GM12875 (cell line): ENCODE measurements at regions not wholly inside any gene's neighbourhood (a gene's known extent, or its start where the extent isn't known, plus 50 kb on each side); places are given as distances from the start of the nearest gene placed in this dataset.

Experiments
- H3K4me3 ChIP-seq: one replicate; pipeline ENCODE4 v1.5.1; 2011; ENCODE audit warnings: low read depth, low read length, control low read depth
- CTCF ChIP-seq: IDR thresholded peaks from 2 replicates; pipeline ENCODE4 v1.5.1; 2011; ENCODE audit warnings: low read depth, mild to moderate bottlenecking, control low read depth, inconsistent platforms, low read length, moderate library complexity, borderline replicate concordance; ENCODE audit not compliant: insufficient read depth

- no peak overlapping the region for H3K4me3 ChIP-seq
- TF ChIP-seq CTCF: no peak
Measured at GRCh38 chr9:1386420-1386819, 336.3 kb downstream of the DMRT2 start.

- H3K4me3 ChIP-seq: no peak overlapping the region
- TF ChIP-seq CTCF: no peak
Measured at GRCh38 chr9:1388216-1388615, 338.1 kb downstream of the DMRT2 start.

- no peak overlapping the region for H3K4me3 ChIP-seq
- no peak for TF ChIP-seq CTCF
Measured at GRCh38 chr9:1400983-1401382, 350.8 kb downstream of the DMRT2 start.

- H3K4me3 ChIP-seq: no peak overlapping the region
- TF ChIP-seq CTCF: no peak
Measured at GRCh38 chr9:1404940-1405339, 354.8 kb downstream of the DMRT2 start.

- TF ChIP-seq CTCF: no peak
- H3K4me3 ChIP-seq: no peak overlapping the region
Measured at GRCh38 chr9:1411826-1412225, 361.7 kb downstream of the DMRT2 start.

GRCh38 chr9:1414711-1415131 is 364.6 kb downstream of the DMRT2 start:
- no peak overlapping the region for H3K4me3 ChIP-seq
- TF ChIP-seq CTCF: no peak

GRCh38 chr9:1415146-1415545 is 365.0 kb downstream of the DMRT2 start:
- TF ChIP-seq CTCF: no peak

More at GRCh38 chr9:1415146-1415545, 365.0 kb downstream of the DMRT2 start:
- no peak overlapping the region for H3K4me3 ChIP-seq
